MM.1S (cell line): ENCODE measurements at regions not wholly inside any gene's neighbourhood (a gene's known extent, or its start where the extent isn't known, plus 50 kb on each side); places are given as distances from the start of the nearest gene placed in this dataset.
"Not testable (repeated sequence)": the region's sequence is repeated elsewhere in the genome, so short reads cannot be mapped to it uniquely, and the experiment has no call there.

Experiments
- DNase-seq: peaks from one replicate; pipeline ENCODE4 v3.0.0-alpha.2; 2015
- H2AFZ ChIP-seq: fragments of 300-600 bp; sonication (generic); 2 replicates; pipeline ENCODE4 v1.6.0; 2016; ENCODE audit warnings: antibody characterized with exemption, low read length
- H3F3A ChIP-seq: fragments of 300-600 bp; sonication (generic); 2 replicates; pipeline ENCODE4 v1.6.1; 2016; ENCODE audit warnings: mild to moderate bottlenecking, antibody characterized with exemption, low read length, moderate library complexity, mixed read lengths; ENCODE audit not compliant: insufficient read depth
- H3K27ac ChIP-seq: fragments of 300-600 bp; sonication (generic); 2 replicates; pipeline ENCODE4 v1.5.1; 2016; ENCODE audit warnings: mild to moderate bottlenecking, low read length
- H3K27me3 ChIP-seq: fragments of 300-600 bp; sonication (generic); replicated peaks from 2 replicates; pipeline ENCODE4 v1.6.0; 2016; ENCODE audit warnings: low read length; ENCODE audit not compliant: insufficient read depth
- H3K36me3 ChIP-seq: fragments of 300-600 bp; sonication (generic); replicated peaks from 2 replicates; pipeline ENCODE4 v1.6.1; 2016; ENCODE audit warnings: mild to moderate bottlenecking, low read length, mixed read lengths; ENCODE audit not compliant: insufficient read depth
- H3K4me1 ChIP-seq: fragments of 300-600 bp; sonication (generic); 2 replicates; pipeline ENCODE4 v1.6.1; 2016; ENCODE audit warnings: low read length, mixed read lengths
- H3K4me2 ChIP-seq: fragments of 300-600 bp; sonication (generic); 2 replicates; pipeline ENCODE4 v1.6.0; 2016; ENCODE audit warnings: low read depth, low read length
- H3K4me3 ChIP-seq: fragments of 300-600 bp; sonication (generic); 2 replicates; pipeline ENCODE4 v1.5.1; 2016; ENCODE audit warnings: low read length, mixed read lengths
- H3K79me2 ChIP-seq: fragments of 300-600 bp; sonication (generic); 2 replicates; pipeline ENCODE4 v1.6.1; 2016; ENCODE audit warnings: mixed run types, low read length, mixed read lengths
- H3K9ac ChIP-seq: fragments of 300-600 bp; sonication (generic); 2 replicates; pipeline ENCODE4 v1.6.1; 2016; ENCODE audit warnings: low read length, mixed read lengths
- H3K9me2 ChIP-seq: fragments of 300-600 bp; sonication (generic); replicated peaks from 2 replicates; pipeline ENCODE4 v1.6.1; 2016; ENCODE audit warnings: mild to moderate bottlenecking, low read length, mixed read lengths; ENCODE audit not compliant: insufficient read depth
- H3K9me3 ChIP-seq: fragments of 300-600 bp; sonication (generic); replicated peaks from 2 replicates; pipeline ENCODE4 v1.6.1; 2016; ENCODE audit warnings: mild to moderate bottlenecking, low read length, mixed read lengths; ENCODE audit not compliant: insufficient read depth
- H4K20me1 ChIP-seq: fragments of 300-600 bp; sonication (generic); 2 replicates; pipeline ENCODE4 v1.6.1; 2016; ENCODE audit warnings: mild to moderate bottlenecking, low read length, moderate library complexity, mixed read lengths; ENCODE audit not compliant: insufficient read depth
- EZH2 ChIP-seq: fragments of 300-600 bp; sonication (generic); optimal IDR thresholded peaks from 2 replicates; pipeline ENCODE3; 2017; ENCODE audit warnings: low read depth, mild to moderate bottlenecking, antibody characterized with exemption, low read length, mixed read lengths
- EZH2phosphoT487 ChIP-seq: fragments of 300-600 bp; sonication (generic); IDR thresholded peaks from 2 replicates; pipeline ENCODE4 v1.6.1; 2018; ENCODE audit warnings: antibody characterized with exemption, low read length
- TF ChIP-seq, protein P1 (sequence below): fragments of 300-600 bp; sonication (generic); IDR thresholded peaks from 2 replicates; pipeline ENCODE4 v1.5.1; 2016; ENCODE audit warnings: antibody characterized with exemption, low read length, mixed read lengths

DNA sequence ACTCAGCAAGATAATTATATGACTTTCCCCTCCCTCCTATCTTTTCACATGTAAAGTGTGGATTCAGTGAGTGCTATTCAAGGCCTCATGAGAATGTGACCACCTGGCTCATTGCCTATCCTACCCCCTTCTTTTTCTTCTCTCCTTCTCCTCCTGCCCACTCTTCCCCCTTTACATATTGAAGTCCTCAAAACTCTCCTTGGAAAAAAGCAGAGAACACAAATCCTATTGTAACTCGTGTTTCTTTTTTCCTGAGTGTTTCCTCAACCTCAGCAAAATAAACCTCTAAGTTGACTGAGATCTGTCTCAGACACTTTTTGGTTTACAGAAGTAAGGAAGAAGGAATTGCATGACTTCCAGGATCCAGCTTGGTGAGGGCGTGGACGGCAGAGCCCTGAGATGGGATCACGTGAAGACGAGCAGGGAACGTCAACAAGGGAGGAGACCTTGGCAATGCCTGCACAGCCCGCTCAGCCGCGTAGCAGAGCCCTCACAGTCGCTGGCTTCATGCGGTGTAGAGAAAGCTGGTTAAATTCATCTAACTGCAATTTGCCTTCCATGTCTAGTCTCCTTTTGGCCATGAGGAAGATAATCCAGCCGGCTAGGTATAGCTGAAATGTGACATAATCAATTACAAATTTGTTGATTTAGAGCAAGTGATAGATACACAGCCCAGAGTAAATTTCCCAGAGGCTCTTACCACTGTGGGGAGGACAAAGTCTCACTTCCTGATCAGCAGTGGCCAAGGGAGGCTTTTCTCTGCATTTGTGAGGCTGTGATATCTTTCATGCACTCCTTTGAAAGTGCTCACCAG, 75.7 kb downstream of the LYZL2 start:
- H3K79me2 ChIP-seq: no peaks in the 10 kb centered on the region
- no peaks in the 10 kb centered on the region for H3K4me1 ChIP-seq
- TF ChIP-seq EZH2phosphoT487 (no peak), EZH2 (no peak)
- TF ChIP-seq, protein P1, sequence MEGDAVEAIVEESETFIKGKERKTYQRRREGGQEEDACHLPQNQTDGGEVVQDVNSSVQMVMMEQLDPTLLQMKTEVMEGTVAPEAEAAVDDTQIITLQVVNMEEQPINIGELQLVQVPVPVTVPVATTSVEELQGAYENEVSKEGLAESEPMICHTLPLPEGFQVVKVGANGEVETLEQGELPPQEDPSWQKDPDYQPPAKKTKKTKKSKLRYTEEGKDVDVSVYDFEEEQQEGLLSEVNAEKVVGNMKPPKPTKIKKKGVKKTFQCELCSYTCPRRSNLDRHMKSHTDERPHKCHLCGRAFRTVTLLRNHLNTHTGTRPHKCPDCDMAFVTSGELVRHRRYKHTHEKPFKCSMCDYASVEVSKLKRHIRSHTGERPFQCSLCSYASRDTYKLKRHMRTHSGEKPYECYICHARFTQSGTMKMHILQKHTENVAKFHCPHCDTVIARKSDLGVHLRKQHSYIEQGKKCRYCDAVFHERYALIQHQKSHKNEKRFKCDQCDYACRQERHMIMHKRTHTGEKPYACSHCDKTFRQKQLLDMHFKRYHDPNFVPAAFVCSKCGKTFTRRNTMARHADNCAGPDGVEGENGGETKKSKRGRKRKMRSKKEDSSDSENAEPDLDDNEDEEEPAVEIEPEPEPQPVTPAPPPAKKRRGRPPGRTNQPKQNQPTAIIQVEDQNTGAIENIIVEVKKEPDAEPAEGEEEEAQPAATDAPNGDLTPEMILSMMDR: no peak
- H3K9ac ChIP-seq: no peak overlapping the region
- no peak overlapping the region for H3K4me3 ChIP-seq
- H3K9me2 ChIP-seq: no peaks in the 10 kb centered on the region
- H3K36me3 ChIP-seq: no peaks in the 10 kb centered on the region
- no peaks in the 10 kb centered on the region for H3K9me3 ChIP-seq
- no peak overlapping the region for H3K27ac ChIP-seq
- no peaks in the 10 kb centered on the region for H3F3A ChIP-seq
- no peak for DNase-seq
- no peak overlapping the region for H2AFZ ChIP-seq
- no peaks in the 10 kb centered on the region for H3K27me3 ChIP-seq
- no peak overlapping the region for H3K4me2 ChIP-seq
- H4K20me1 ChIP-seq: no peaks in the 10 kb centered on the region

DNA sequence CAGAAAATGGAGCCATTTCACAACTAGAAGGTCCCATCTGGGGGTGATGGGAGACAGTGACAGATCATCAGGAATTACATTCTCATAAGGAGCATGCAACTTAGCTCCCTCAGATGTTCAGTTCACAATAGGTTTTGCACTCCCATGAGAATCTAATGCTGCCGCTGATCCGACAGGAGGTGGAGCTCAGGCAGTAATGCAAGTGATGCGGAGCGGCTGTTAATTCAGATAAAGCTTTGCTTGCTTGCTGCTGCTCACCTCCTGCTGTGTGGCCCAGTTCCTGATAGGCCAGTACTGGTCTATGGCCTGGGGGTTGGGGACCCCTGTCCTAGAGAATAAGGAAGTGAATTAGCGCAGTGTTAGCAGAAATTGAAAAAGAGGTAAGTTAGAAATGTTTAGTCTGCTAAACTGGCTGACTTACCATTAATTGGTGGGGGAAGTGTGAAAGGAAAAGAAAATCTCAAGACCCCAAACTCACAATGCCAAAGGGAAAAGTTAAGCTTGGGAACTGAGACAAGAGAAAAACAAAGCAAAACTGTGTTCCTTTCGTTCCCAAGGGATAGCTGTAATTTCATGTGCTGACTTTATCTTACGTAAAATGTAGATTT, 76.4 kb downstream of the LYZL2 start:
- no peaks in the 10 kb centered on the region for H3K4me1 ChIP-seq
- no peak overlapping the region for H3K27ac ChIP-seq
- no peak for DNase-seq
- H3K4me3 ChIP-seq: no peak overlapping the region
- H3K9me2 ChIP-seq: no peaks in the 10 kb centered on the region
- no peak overlapping the region for H3K9ac ChIP-seq
- H3K79me2 ChIP-seq: no peaks in the 10 kb centered on the region
- no peaks in the 10 kb centered on the region for H3K36me3 ChIP-seq
- H2AFZ ChIP-seq: no peak overlapping the region
- H3F3A ChIP-seq: no peaks in the 10 kb centered on the region
- no peaks in the 10 kb centered on the region for H3K9me3 ChIP-seq
- no peak overlapping the region for H3K4me2 ChIP-seq
- H4K20me1 ChIP-seq: no peaks in the 10 kb centered on the region
- no peaks in the 10 kb centered on the region for H3K27me3 ChIP-seq
- TF ChIP-seq EZH2: no peak
- TF ChIP-seq, protein P1: no peak
- no peak for TF ChIP-seq EZH2phosphoT487

DNA sequence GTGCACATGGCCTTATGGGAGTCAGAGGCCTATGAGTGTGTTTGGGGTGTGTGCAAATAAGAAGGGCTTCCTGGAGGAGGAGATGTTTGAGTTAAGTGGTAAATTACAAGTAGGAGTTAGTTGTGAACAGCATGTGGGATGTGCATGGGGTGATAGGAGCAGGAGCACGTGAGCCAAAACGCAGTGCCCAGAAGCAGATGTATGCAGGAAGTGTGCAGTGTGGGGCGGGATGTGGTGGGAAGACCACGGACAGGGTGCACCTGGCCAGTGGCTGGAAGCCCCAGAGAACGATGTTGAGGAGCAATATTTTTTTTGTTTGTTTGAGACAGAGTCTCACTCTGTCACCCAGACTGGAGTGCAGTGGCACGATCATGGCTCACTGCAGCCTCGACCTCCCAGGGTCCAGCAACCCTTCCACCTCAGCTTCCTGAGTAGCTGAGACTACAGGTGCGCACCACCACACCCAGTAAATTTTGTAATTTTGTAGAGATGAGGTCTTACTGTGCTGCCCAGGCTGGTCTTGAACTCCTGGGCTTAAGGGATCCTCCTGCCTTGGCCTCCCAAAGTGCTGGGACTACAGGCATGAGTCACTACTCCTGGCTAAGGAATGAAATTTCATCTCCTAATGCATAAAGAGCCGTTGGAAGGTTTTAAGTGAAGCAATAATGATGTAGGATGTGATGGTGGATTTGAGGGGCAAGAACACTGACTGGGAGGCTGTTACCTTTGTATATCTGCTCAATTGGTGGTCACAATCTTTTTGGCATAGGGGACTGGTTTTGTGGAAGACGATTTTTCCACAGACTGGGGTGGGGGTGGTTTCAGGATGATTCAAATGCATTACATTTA, 78.4 kb downstream of the LYZL2 start:
- TF ChIP-seq EZH2: no peak
- TF ChIP-seq, protein P1: no peak
- TF ChIP-seq EZH2phosphoT487: no peak
- Histone ChIP-seq H3K36me3 (no peaks in the 10 kb centered on the region), H2AFZ (no peak overlapping the region), H3K27me3 (no peaks in the 10 kb centered on the region), H3K4me2 (no peak overlapping the region), H3K4me3 (no peak overlapping the region), H4K20me1 (no peaks in the 10 kb centered on the region), H3K79me2 (no peaks in the 10 kb centered on the region), H3K4me1 (no peaks in the 10 kb centered on the region), H3K9me2 (no peaks in the 10 kb centered on the region), H3F3A (no peaks in the 10 kb centered on the region), H3K27ac (no peak overlapping the region), H3K9ac (no peak overlapping the region), H3K9me3 (no peaks in the 10 kb centered on the region)
- DNase-seq: no peak

DNA sequence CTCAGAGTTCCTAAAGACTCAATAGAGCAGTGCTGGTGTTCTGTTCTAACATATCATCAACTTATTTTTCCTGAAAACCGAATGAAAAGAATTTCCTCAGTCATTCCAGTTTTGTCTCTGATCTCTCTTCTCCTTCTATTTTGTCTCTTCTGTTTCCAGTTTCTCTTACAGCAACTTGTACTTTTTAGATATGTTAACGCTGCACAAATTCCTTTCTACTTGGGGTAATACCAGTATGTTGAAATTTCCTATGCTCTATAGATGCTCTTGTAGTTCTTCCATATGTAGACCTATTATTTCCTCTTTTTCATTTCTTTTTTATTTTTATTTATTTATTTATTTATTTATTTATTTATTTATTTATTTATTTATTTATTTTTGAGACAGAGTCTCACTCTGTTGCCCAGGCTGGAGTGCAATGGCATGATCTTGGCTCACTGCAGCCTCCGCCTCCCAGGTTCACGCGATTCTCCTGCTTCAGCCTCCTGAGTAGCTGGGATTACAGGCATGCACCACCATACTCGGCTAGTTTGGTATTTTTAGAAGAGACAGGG, 80.3 kb downstream of the LYZL2 start:
- not testable (repeated sequence) for H3K4me3 ChIP-seq

More for the DNA sequence above, 80.3 kb downstream of the LYZL2 start:
- H3K79me2 ChIP-seq, H3K4me2 ChIP-seq, H4K20me1 ChIP-seq, H3K4me1 ChIP-seq, H3K9me2 ChIP-seq, H3K9me3 ChIP-seq, H3K9ac ChIP-seq, DNase-seq, H2AFZ ChIP-seq, H3F3A ChIP-seq, H3K27me3 ChIP-seq, H3K27ac ChIP-seq, H3K36me3 ChIP-seq: not testable (repeated sequence)
